Neural progenitor cell (in vitro differentiated cells): ENCODE measurements at regions not wholly inside any gene's neighbourhood (a gene's known extent, or its start where the extent isn't known, plus 50 kb on each side); places are given as distances from the start of the nearest gene placed in this dataset.

Experiments used
- DNase-seq: peaks from one replicate; pipeline ENCODE4 v3.0.0-alpha.2; 2016; ENCODE audit warnings: low spot score
- H2AFZ ChIP-seq: fragments of 200-600 bp; sonication (generic); replicated peaks from 2 replicates; pipeline ENCODE4 v1.6.1; 2016; ENCODE audit warnings: antibody characterized with exemption
- H3F3A ChIP-seq: fragments of 200-600 bp; sonication (generic); 2 replicates; pipeline ENCODE4 v1.6.1; 2016; ENCODE audit warnings: antibody characterized with exemption, low read depth
- H3K27ac ChIP-seq: fragments of 200-600 bp; sonication (generic); 2 replicates; pipeline ENCODE4 v1.5.1; 2016; ENCODE audit warnings: mild to moderate bottlenecking
- H3K27me3 ChIP-seq: fragments of 200-600 bp; sonication (generic); 2 replicates; pipeline ENCODE4 v1.6.1; 2016; ENCODE audit warnings: mild to moderate bottlenecking, moderate library complexity
- H3K36me3 ChIP-seq: fragments of 200-600 bp; sonication (generic); 2 replicates; pipeline ENCODE4 v1.5.1; 2016
- H3K4me1 ChIP-seq: fragments of 200-600 bp; sonication (generic); 2 replicates; pipeline ENCODE4 v1.6.1; 2016; ENCODE audit warnings: mixed run types
- H3K4me2 ChIP-seq: fragments of 200-600 bp; sonication (generic); 2 replicates; pipeline ENCODE4 v1.6.1; 2016
- H3K4me3 ChIP-seq: fragments of 200-600 bp; sonication (generic); 2 replicates; pipeline ENCODE4 v1.5.1; 2016
- H3K79me2 ChIP-seq: fragments of 200-600 bp; sonication (generic); 2 replicates; pipeline ENCODE4 v1.6.1; 2016; ENCODE audit warnings: low read depth
- H3K9ac ChIP-seq: fragments of 200-600 bp; sonication (generic); 2 replicates; pipeline ENCODE4 v1.6.1; 2016
- H3K9me3 ChIP-seq: fragments of 200-600 bp; sonication (generic); 2 replicates; pipeline ENCODE4 v1.5.1; 2016; ENCODE audit warnings: low read depth
- H4K20me1 ChIP-seq: fragments of 200-600 bp; sonication (generic); 2 replicates; pipeline ENCODE4 v1.6.1; 2016; ENCODE audit warnings: low read depth
- H3K27ac Mint-ChIP-seq: 3 replicates; pipeline ENCODE4 v1.8.0; 2021; ENCODE audit warnings: mixed read lengths
- H3K27me3 Mint-ChIP-seq: 2 replicates; pipeline ENCODE4 v1.8.0; 2022; ENCODE audit warnings: low read depth, mild to moderate bottlenecking, inconsistent platforms, moderate library complexity, mixed read lengths; ENCODE audit not compliant: insufficient read depth
- H3K36me3 Mint-ChIP-seq: 3 replicates; pipeline ENCODE4 v1.8.0; 2021; ENCODE audit warnings: mixed read lengths
- H3K4me1 Mint-ChIP-seq: 3 replicates; pipeline ENCODE4 v1.8.0; 2021; ENCODE audit warnings: mixed read lengths
- H3K4me3 Mint-ChIP-seq: 3 replicates; pipeline ENCODE4 v1.8.0; 2021; ENCODE audit warnings: mild to moderate bottlenecking, moderate library complexity, mixed read lengths
- H3K9me3 Mint-ChIP-seq: 3 replicates; pipeline ENCODE4 v1.8.0; 2020; ENCODE audit warnings: mixed read lengths
- EZH2 ChIP-seq: fragments of 200-600 bp; sonication (generic); IDR thresholded peaks from 2 replicates; pipeline ENCODE4 v1.6.1; 2017; ENCODE audit warnings: antibody characterized with exemption, mild to moderate bottlenecking, moderate library complexity
- EZH2phosphoT487 ChIP-seq: fragments of 200-600 bp; sonication (generic); IDR thresholded peaks from 2 replicates; pipeline ENCODE4 v1.6.1; 2017; ENCODE audit warnings: antibody characterized with exemption
- TF ChIP-seq, protein P1 (sequence below): fragments of 200-600 bp; sonication (generic); IDR thresholded peaks from 2 replicates; pipeline ENCODE4 v1.5.1; 2017; ENCODE audit warnings: antibody characterized with exemption, mild to moderate bottlenecking

DNA sequence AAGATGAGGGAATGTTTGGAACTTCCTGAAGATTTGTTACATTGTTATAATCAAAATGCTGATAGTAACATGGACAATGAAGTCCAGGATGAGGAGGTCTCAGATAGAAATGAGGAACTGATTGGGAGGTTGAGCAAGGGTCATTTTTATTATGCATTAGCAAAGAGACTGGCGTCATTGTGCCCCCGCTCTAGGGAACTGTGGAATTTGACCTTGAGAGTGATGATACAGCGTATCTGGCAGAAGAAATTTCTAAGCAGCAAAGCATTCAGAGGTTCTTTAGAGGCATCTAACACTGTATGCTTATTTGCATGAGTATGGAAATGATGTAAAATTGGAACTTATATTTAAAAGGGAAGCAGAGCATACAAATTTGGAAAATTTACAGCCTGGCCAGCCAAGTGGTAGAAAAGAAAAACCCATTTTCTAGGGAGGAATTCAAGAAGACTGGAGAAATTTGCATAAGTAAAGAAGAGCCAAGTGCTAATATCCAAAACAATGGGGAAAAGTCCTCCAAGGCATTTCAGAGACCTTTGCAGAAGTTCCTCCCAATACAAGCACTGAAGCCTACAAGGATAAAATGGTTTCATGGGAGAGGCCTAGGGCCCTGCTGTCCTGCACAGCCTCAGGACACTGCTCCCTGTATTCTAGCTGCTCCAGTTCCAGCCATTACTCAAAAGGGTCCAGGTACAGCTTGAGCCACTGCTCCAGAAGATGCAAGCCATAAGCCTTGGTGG, 483.0 kb upstream of the NDST4 start:
- H3K27me3 ChIP-seq, result no peaks in the 10 kb centered on the region
- H3K27ac ChIP-seq, result no peak overlapping the region
- H3K9ac ChIP-seq, result no peak overlapping the region
- no peak overlapping the region for H2AFZ ChIP-seq
- H3K4me3 ChIP-seq, result no peak overlapping the region
- no peaks in the 10 kb centered on the region for H4K20me1 ChIP-seq
- no peak overlapping the region for H3K4me2 ChIP-seq
- no peaks in the 10 kb centered on the region for H3K36me3 Mint-ChIP-seq
- no peaks in the 10 kb centered on the region for H3K36me3 ChIP-seq
- H3K4me3 Mint-ChIP-seq, result no peak overlapping the region
- TF ChIP-seq EZH2phosphoT487, result no peak
- no peak for TF ChIP-seq EZH2
- TF ChIP-seq, protein P1, sequence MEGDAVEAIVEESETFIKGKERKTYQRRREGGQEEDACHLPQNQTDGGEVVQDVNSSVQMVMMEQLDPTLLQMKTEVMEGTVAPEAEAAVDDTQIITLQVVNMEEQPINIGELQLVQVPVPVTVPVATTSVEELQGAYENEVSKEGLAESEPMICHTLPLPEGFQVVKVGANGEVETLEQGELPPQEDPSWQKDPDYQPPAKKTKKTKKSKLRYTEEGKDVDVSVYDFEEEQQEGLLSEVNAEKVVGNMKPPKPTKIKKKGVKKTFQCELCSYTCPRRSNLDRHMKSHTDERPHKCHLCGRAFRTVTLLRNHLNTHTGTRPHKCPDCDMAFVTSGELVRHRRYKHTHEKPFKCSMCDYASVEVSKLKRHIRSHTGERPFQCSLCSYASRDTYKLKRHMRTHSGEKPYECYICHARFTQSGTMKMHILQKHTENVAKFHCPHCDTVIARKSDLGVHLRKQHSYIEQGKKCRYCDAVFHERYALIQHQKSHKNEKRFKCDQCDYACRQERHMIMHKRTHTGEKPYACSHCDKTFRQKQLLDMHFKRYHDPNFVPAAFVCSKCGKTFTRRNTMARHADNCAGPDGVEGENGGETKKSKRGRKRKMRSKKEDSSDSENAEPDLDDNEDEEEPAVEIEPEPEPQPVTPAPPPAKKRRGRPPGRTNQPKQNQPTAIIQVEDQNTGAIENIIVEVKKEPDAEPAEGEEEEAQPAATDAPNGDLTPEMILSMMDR, result no peak
- peaks cover 7% of the 10 kb centered on the region for H3K9me3 Mint-ChIP-seq
- H3K79me2 ChIP-seq, result no peaks in the 10 kb centered on the region
- no peak for DNase-seq
- H3K9me3 ChIP-seq, result no peaks in the 10 kb centered on the region
- no peaks in the 10 kb centered on the region for H3F3A ChIP-seq
- H3K27ac Mint-ChIP-seq, result no peak overlapping the region
- H3K4me1 ChIP-seq, result no peaks in the 10 kb centered on the region
- no peaks in the 10 kb centered on the region for H3K4me1 Mint-ChIP-seq
- peaks cover 9% of the 10 kb centered on the region for H3K27me3 Mint-ChIP-seq

- Histone ChIP-seq H3K79me2 (no peaks in the 10 kb centered on the region), H4K20me1 (no peaks in the 10 kb centered on the region), H3K27me3 (no peaks in the 10 kb centered on the region), H3K36me3 (no peaks in the 10 kb centered on the region), H3K9me3 (no peaks in the 10 kb centered on the region), H3K27ac (no peak overlapping the region), H3K9ac (no peak overlapping the region), H2AFZ (no peak overlapping the region), H3F3A (no peaks in the 10 kb centered on the region), H3K4me3 (no peak overlapping the region), H3K4me1 (no peaks in the 10 kb centered on the region), H3K4me2 (no peak overlapping the region)
- TF ChIP-seq, protein P1, result no peak
- TF ChIP-seq EZH2 (no peak), EZH2phosphoT487 (no peak)
- Mint-ChIP-seq H3K9me3 (no peaks in the 10 kb centered on the region), H3K4me3 (no peak overlapping the region), H3K27me3 (no peaks in the 10 kb centered on the region), H3K4me1 (no peaks in the 10 kb centered on the region), H3K36me3 (no peaks in the 10 kb centered on the region), H3K27ac (no peak overlapping the region)
- DNase-seq, result no peak
These were observed 467.5 kb upstream of the NDST4 start for GRCh38 chr4:115580901-115581300.

GRCh38 chr4:115575851-115576250, 462.4 kb upstream of the NDST4 start:
- Histone ChIP-seq H2AFZ (peak overlapping the region; percentile 19), H4K20me1 (no peaks in the 10 kb centered on the region), H3K4me1 (no peaks in the 10 kb centered on the region), H3K79me2 (no peaks in the 10 kb centered on the region), H3K9ac (no peak overlapping the region), H3K27ac (no peak overlapping the region), H3K27me3 (no peaks in the 10 kb centered on the region), H3F3A (no peaks in the 10 kb centered on the region), H3K36me3 (no peaks in the 10 kb centered on the region), H3K4me3 (no peak overlapping the region), H3K9me3 (no peaks in the 10 kb centered on the region), H3K4me2 (no peak overlapping the region)
- TF ChIP-seq, protein P1, result no peak
- TF ChIP-seq EZH2 (no peak), EZH2phosphoT487 (no peak)
- no peaks in the 10 kb centered on the region for H3K36me3 Mint-ChIP-seq
- H3K9me3 Mint-ChIP-seq, result peaks cover 9% of the 10 kb centered on the region
- H3K27me3 Mint-ChIP-seq, result no peaks in the 10 kb centered on the region
- no peaks in the 10 kb centered on the region for H3K4me1 Mint-ChIP-seq
- H3K27ac Mint-ChIP-seq, result no peak overlapping the region
- H3K4me3 Mint-ChIP-seq, result no peak overlapping the region
- DNase-seq, result no peak
